ENCODE measurements at regions not wholly inside any gene's neighbourhood (a gene's known extent, or its start where the extent isn't known, plus 50 kb on each side); places are given as distances from the start of the nearest gene placed in this dataset.

- POLR2A ChIA-PET (ENCODE audit: partially characterized antibody): no interaction called here
- TF ChIP-seq SIX5 (IDR thresholded peaks at IDR 0.05; ENCODE audit: low read depth, low read length) (no peak), RXRA (IDR thresholded peaks at IDR 0.05; ENCODE audit: insufficient read depth, low read depth, low read length) (no peak), KDM1A (IDR thresholded peaks at IDR 0.05; ENCODE audit: borderline replicate concordance, low read length) (no peak), SP1 (IDR thresholded peaks at IDR 0.05; ENCODE audit: low read depth, low read length) (no peak), NRF1 (IDR thresholded peaks at IDR 0.05; ENCODE audit: low read depth, low read length) (no peak), EP300 (IDR thresholded peaks at IDR 0.05; ENCODE audit: borderline replicate concordance in 1 of 2, low read depth in 2 of 2, low read length in 2 of 2) (no peak), HDAC2 (IDR thresholded peaks at IDR 0.05; ENCODE audit: borderline replicate concordance in 1 of 2, low read depth in 2 of 2, low read length in 2 of 2) (no peak), RBBP5 (IDR thresholded peaks at IDR 0.05; ENCODE audit: borderline replicate concordance, low read depth, low read length) (no peak), CREB1 (IDR thresholded peaks at IDR 0.05) (no peak), CTBP2 (IDR thresholded peaks at IDR 0.05; ENCODE audit: borderline replicate concordance, insufficient read depth, insufficient read length, low read length) (no peak), RAD21 (IDR thresholded peaks at IDR 0.05 in 1 of 2, conservative IDR thresholded peaks at IDR 0.05 in 1 of 2; ENCODE audit: low read depth in 2 of 2, low read length in 2 of 2) (no peak), PHF8 (conservative IDR thresholded peaks at IDR 0.05; ENCODE audit: low read depth, low read length) (no peak), CBX8 (IDR thresholded peaks at IDR 0.05; ENCODE audit: borderline replicate concordance, low read depth, low read length) (no peak), TAF1 (IDR thresholded peaks at IDR 0.05; ENCODE audit: low read depth, low read length) (no peak)
Observed at GRCh38 chr13:42466123-42466522, 107.8 kb upstream of the TNFSF11 start.

More at GRCh38 chr13:42466123-42466522, 107.8 kb upstream of the TNFSF11 start:
- FAIRE-seq (no peak), DNase-seq (ENCODE audit: low read depth in 1 of 2, low spot score in 2 of 2) (no peak)
- no peaks in the 10 kb centered on the region for H3K36me3 ChIP-seq (ENCODE audit: control insufficient read depth in 2 of 4, insufficient read depth in 4 of 4, low read length in 3 of 4)
- H3K4me2 ChIP-seq (ENCODE audit: insufficient read depth in 1 of 2, low read depth in 2 of 2, low read length in 2 of 2): no peak overlapping the region
- H3K23ac ChIP-seq (ENCODE audit: insufficient read length): no peak overlapping the region
- CTCF ChIA-PET (ENCODE audit: partially characterized antibody): interaction anchor here (1.4 kb wide), 1 partner anchor 12 kb away, joined by 4 read pairs; no protein-coding TSS in a partner anchor
- H4K8ac ChIP-seq (ENCODE audit: extremely low read depth, insufficient read depth, low read length): no peak overlapping the region
- no peak overlapping the region for H3K4me3 ChIP-seq (ENCODE audit: extremely low read depth in 1 of 4, insufficient read depth in 2 of 4, low read depth in 3 of 4, low read length in 4 of 4)
- H3K4ac ChIP-seq (replicated peaks; ENCODE audit: insufficient read length, low read depth, low read length): no peak overlapping the region
- no peaks in the 10 kb centered on the region for H4K20me1 ChIP-seq (replicated peaks in 1 of 2; ENCODE audit: control insufficient read depth in 1 of 2, insufficient read depth in 2 of 2, low read length in 2 of 2)
- no peaks in the 10 kb centered on the region for H3K23me2 ChIP-seq (ENCODE audit: low read depth, low read length)
- no peak overlapping the region for H4K91ac ChIP-seq (replicated peaks; ENCODE audit: insufficient read length, low read length)
- WGBS, 2 experiments (ENCODE audit: extremely low coverage in 1 of 2, insufficient coverage in 1 of 2, insufficient read length in 1 of 2, insufficient replicate concordance in 2 of 2, low coverage in 1 of 2, low lambda C conversion rate in 2 of 2, missing lambda C conversion rate in 1 of 2): 90% methylated on average over 4 of the region's 4 CpGs; no CpG with 5 or more reads in 1 of the 2 experiments
- no peak overlapping the region for H3K27ac ChIP-seq (ENCODE audit: low read depth, low read length)
- H3K14ac ChIP-seq (ENCODE audit: insufficient read length): no peak overlapping the region
- H2AFZ ChIP-seq (ENCODE audit: low read length): no peak overlapping the region
- no peaks in the 10 kb centered on the region for H3K79me1 ChIP-seq (ENCODE audit: low read depth, low read length)
- no peak overlapping the region for H2BK12ac ChIP-seq (ENCODE audit: low read depth, low read length)
- no peak overlapping the region for H2AK5ac ChIP-seq (ENCODE audit: low read depth, low read length)
- H2BK120ac ChIP-seq (replicated peaks; ENCODE audit: low read depth, low read length): no peak overlapping the region
- H2BK15ac ChIP-seq (ENCODE audit: low read length): no peak overlapping the region
- no peak overlapping the region for H2BK5ac ChIP-seq (ENCODE audit: low read depth, low read length)
- no peak overlapping the region for H3K18ac ChIP-seq (ENCODE audit: extremely low read depth, low read length)
- no peak overlapping the region for H3K56ac ChIP-seq (replicated peaks; ENCODE audit: insufficient read length, low read depth, low read length)
- no peaks in the 10 kb centered on the region for H3K4me1 ChIP-seq (replicated peaks in 1 of 4; ENCODE audit: control insufficient read depth in 3 of 4, insufficient read depth in 4 of 4, low read length in 3 of 4)
- H2BK20ac ChIP-seq (ENCODE audit: low read length): no peak overlapping the region
- H3K27me3 ChIP-seq (replicated peaks in 1 of 4; ENCODE audit: control insufficient read depth in 3 of 4, extremely low read depth in 1 of 4, insufficient read depth in 3 of 4, low read length in 3 of 4): no peaks in the 10 kb centered on the region
- no peak overlapping the region for H4K5ac ChIP-seq (ENCODE audit: insufficient read length, low read depth, low read length)
- H3K79me2 ChIP-seq (ENCODE audit: control insufficient read depth in 1 of 2, insufficient read depth in 2 of 2, low read length in 2 of 2): no peaks in the 10 kb centered on the region
- no peak overlapping the region for H3K9ac ChIP-seq (replicated peaks in 1 of 4; ENCODE audit: extremely low read depth in 1 of 4, low read depth in 3 of 4, low read length in 3 of 4)
- peaks cover 3 to 5% of the 10 kb centered on the region in 2 experiments; a peak in 2 of 4 replicates for H3K9me3 ChIP-seq (ENCODE audit: insufficient read depth in 2 of 2, low read depth in 1 of 2, low read length in 1 of 2)

Data from H1 (cell line).